OCI-LY1 (cell line): ENCODE measurements at regions not wholly inside any gene's neighbourhood (a gene's known extent, or its start where the extent isn't known, plus 50 kb on each side); places are given as distances from the start of the nearest gene placed in this dataset.

Experiments used
- H2AFZ ChIP-seq: fragments of 200-600 bp; sonication (generic), shearing (Covaris generic); 2 replicates; pipeline ENCODE4 v1.6.0; 2014; ENCODE audit warnings: antibody characterized with exemption, mild to moderate bottlenecking, low read length
- H3F3A ChIP-seq: fragments of 200-600 bp; sonication (generic), shearing (Covaris generic); 2 replicates; pipeline ENCODE4 v1.6.0; 2014; ENCODE audit warnings: mild to moderate bottlenecking, antibody characterized with exemption, low read length, moderate library complexity; ENCODE audit not compliant: insufficient read depth
- H3K27ac ChIP-seq: fragments of 200-600 bp; sonication (generic); 2 replicates; pipeline ENCODE4 v1.5.1; 2014; ENCODE audit warnings: low read length, mixed run types, mild to moderate bottlenecking, low read depth; ENCODE audit not compliant: poor library complexity, severe bottlenecking
- H3K27me3 ChIP-seq: fragments of 200-600 bp; sonication (generic); 2 replicates; pipeline ENCODE4 v1.6.0; 2014; ENCODE audit warnings: antibody characterized with exemption, mild to moderate bottlenecking, low read length, moderate library complexity; ENCODE audit not compliant: insufficient read depth
- H3K36me3 ChIP-seq: fragments of 200-600 bp; sonication (generic); 2 replicates; pipeline ENCODE4 v1.6.1; 2014; ENCODE audit warnings: mild to moderate bottlenecking, antibody characterized with exemption, low read length, moderate library complexity, mixed read lengths; ENCODE audit not compliant: insufficient read depth
- H3K4me1 ChIP-seq: fragments of 200-600 bp; sonication (generic); 2 replicates; pipeline ENCODE4 v1.5.1; 2014; ENCODE audit warnings: mild to moderate bottlenecking, low read length, moderate library complexity; ENCODE audit not compliant: insufficient read depth, severe bottlenecking
- H3K4me2 ChIP-seq: fragments of 200-600 bp; sonication (generic), shearing (Covaris generic); 2 replicates; pipeline ENCODE4 v1.6.1; 2014; ENCODE audit warnings: low read length
- H3K4me3 ChIP-seq: fragments of 200-600 bp; sonication (generic); 2 replicates; pipeline ENCODE4 v1.5.1; 2014; ENCODE audit warnings: low read length, low read depth, mild to moderate bottlenecking, mixed read lengths; ENCODE audit not compliant: poor library complexity, severe bottlenecking
- H3K79me2 ChIP-seq: fragments of 200-600 bp; shearing (Covaris generic); 2 replicates; pipeline ENCODE4 v1.6.1; 2016; ENCODE audit warnings: mixed run types, low read length, mixed read lengths; ENCODE audit not compliant: insufficient read depth
- H3K9ac ChIP-seq: fragments of 200-600 bp; sonication (generic), shearing (Covaris generic); 2 replicates; pipeline ENCODE4 v1.6.1; 2014; ENCODE audit warnings: mild to moderate bottlenecking, low read length, mixed read lengths
- H3K9me2 ChIP-seq: fragments of 200-600 bp; sonication (generic), shearing (Covaris generic); 2 replicates; pipeline ENCODE4 v1.6.1; 2014; ENCODE audit warnings: low read depth, mild to moderate bottlenecking, low read length, mixed read lengths
- H3K9me3 ChIP-seq: fragments of 200-600 bp; shearing (Covaris generic); 2 replicates; pipeline ENCODE4 v1.6.1; 2014; ENCODE audit warnings: low read length, mixed read lengths
- H4K20me1 ChIP-seq: fragments of 200-600 bp; sonication (generic), shearing (Covaris generic); 2 replicates; pipeline ENCODE4 v1.6.0; 2016; ENCODE audit warnings: mild to moderate bottlenecking, low read length; ENCODE audit not compliant: insufficient read depth
- EZH2 ChIP-seq: fragments of 200-600 bp; sonication (generic), shearing (Covaris generic); IDR thresholded peaks from 2 replicates; pipeline ENCODE4 v1.8.0; 2017; ENCODE audit warnings: borderline replicate concordance, mixed run types, mild to moderate bottlenecking, antibody characterized with exemption, low read length, moderate library complexity, mixed read lengths
- TF ChIP-seq, protein P1 (sequence below): fragments of 200-600 bp; sonication (generic), shearing (Covaris generic); IDR thresholded peaks from 2 replicates; pipeline ENCODE4 v1.5.1; 2017; ENCODE audit warnings: mild to moderate bottlenecking, antibody characterized with exemption, low read length, moderate library complexity, mixed read lengths

DNA sequence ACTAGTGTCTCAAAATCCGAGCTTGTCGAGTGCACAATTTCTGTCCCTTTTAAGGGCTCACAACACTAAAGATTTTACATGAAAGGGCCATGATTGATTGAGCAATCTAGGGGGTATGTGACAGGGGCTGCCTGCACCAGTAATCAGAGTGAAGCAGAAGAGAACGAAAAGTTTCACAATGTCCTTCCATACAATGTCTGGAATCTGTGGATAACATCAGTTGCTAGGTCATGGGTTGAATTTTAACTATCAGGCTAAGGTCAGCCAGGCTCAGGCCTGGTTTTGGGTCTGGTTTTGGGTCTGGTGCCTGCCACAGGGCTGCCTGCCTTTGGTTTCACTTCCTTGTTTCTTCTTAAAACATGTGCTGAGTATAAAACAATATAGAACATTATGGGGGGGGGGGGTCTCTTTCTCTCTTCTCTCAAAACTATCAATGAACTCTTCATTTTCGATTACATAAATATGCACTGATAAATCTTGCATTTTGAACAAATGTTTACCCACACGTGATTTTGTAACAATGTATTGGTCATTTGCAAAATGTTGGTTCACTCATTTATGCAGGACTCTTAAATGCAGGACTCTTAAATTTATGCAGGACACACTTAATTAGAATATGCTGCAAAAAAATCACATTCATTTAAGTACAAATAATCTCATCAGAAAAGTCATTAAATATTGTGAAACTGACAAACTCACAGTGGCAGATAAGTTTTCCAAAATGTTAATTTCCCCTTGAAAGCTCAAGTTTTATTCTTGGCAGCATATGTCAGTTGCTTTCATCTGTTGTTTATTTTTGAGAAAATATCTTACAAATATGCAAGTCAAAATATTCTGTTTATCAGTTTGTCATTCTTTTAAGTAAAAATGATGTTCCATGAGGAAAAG lies 290.5 kb upstream of the KYNU start:
- Histone ChIP-seq H3K27ac (peak overlapping the region; percentile 86), H3K9me3 (no peaks in the 10 kb centered on the region; the same call in 1 of the 2 replicates), H3F3A (no peaks in the 10 kb centered on the region), H3K9me2 (no peaks in the 10 kb centered on the region), H3K4me3 (peak overlapping the region; percentile 19), H3K36me3 (no peaks in the 10 kb centered on the region), H3K79me2 (no peaks in the 10 kb centered on the region), H3K9ac (peak overlapping the region; percentile 37), H3K27me3 (no peaks in the 10 kb centered on the region), H3K4me2 (peak overlapping the region; percentile 48), H3K4me1 (peaks cover 26% of the 10 kb centered on the region), H4K20me1 (no peaks in the 10 kb centered on the region), H2AFZ (peak overlapping the region; percentile 96)
- TF ChIP-seq EZH2 = no peak
- TF ChIP-seq, protein P1, sequence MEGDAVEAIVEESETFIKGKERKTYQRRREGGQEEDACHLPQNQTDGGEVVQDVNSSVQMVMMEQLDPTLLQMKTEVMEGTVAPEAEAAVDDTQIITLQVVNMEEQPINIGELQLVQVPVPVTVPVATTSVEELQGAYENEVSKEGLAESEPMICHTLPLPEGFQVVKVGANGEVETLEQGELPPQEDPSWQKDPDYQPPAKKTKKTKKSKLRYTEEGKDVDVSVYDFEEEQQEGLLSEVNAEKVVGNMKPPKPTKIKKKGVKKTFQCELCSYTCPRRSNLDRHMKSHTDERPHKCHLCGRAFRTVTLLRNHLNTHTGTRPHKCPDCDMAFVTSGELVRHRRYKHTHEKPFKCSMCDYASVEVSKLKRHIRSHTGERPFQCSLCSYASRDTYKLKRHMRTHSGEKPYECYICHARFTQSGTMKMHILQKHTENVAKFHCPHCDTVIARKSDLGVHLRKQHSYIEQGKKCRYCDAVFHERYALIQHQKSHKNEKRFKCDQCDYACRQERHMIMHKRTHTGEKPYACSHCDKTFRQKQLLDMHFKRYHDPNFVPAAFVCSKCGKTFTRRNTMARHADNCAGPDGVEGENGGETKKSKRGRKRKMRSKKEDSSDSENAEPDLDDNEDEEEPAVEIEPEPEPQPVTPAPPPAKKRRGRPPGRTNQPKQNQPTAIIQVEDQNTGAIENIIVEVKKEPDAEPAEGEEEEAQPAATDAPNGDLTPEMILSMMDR = no peak

DNA sequence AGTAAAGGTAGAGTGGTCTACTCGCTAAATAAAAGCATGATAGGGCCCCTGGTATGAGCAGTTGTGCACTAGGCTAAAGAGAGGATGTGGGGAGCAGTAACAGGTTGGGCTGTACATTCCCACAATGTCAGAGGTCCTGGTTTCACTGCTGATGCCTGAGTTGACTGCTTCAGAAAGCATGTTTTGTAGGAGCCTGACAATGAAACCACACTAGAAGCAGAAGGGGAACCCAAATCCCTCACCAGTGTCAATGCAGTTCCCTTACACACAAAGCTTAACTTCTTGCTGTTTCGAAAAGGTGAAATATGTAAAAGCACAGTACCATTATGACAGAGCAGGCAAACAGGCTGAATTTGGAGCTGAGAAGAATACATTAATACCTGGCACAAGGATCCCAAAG lies 291.7 kb upstream of the KYNU start:
- Histone ChIP-seq H3K9me3 (no peaks in the 10 kb centered on the region; the same call in 1 of the 2 replicates), H3K4me2 (no peak overlapping the region), H3F3A (no peaks in the 10 kb centered on the region), H3K27me3 (no peaks in the 10 kb centered on the region), H3K36me3 (no peaks in the 10 kb centered on the region), H3K9ac (no peak overlapping the region), H3K79me2 (no peaks in the 10 kb centered on the region), H3K4me3 (no peak overlapping the region), H2AFZ (no peak overlapping the region), H3K9me2 (no peaks in the 10 kb centered on the region), H3K27ac (peak overlapping the region; percentile 86), H3K4me1 (peaks cover 26% of the 10 kb centered on the region), H4K20me1 (no peaks in the 10 kb centered on the region)
- TF ChIP-seq EZH2 = no peak
- TF ChIP-seq, protein P1 = no peak

DNA sequence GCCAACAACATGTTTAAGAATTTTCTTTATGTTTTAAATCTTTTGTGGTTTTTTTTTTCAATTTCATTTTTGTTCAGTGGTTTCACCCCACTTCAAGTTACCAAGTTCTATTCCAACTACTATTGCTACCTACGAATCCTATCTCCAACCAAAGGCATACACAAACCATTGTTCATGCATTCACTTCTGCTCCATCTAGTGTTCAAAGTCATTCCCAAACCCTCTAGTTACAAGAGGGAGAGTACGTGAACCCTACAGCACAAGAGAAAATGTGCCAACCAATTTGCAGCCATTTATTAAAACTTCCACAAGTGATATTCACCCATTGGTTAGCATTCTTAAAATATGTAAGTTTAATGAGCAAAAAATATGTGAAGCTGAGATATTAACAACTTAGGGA lies 295.1 kb upstream of the KYNU start:
- H3K27me3 ChIP-seq = no peaks in the 10 kb centered on the region
- no peaks in the 10 kb centered on the region for H3K9me2 ChIP-seq
- H3K79me2 ChIP-seq = no peaks in the 10 kb centered on the region
- H3K27ac ChIP-seq = no peak overlapping the region
- H3K4me3 ChIP-seq = no peak overlapping the region
- TF ChIP-seq, protein P1 = no peak
- no peak for TF ChIP-seq EZH2
- H3K4me1 ChIP-seq = peaks cover 20% of the 10 kb centered on the region
- no peaks in the 10 kb centered on the region; the same call in 1 of the 2 replicates for H3K9me3 ChIP-seq
- H3K9ac ChIP-seq = no peak overlapping the region
- H4K20me1 ChIP-seq = no peaks in the 10 kb centered on the region
- H3K4me2 ChIP-seq = no peak overlapping the region
- H3F3A ChIP-seq = no peaks in the 10 kb centered on the region
- no peak overlapping the region for H2AFZ ChIP-seq
- no peaks in the 10 kb centered on the region for H3K36me3 ChIP-seq
